HG03520 (cell line): ENCODE measurements at regions not wholly inside any gene's neighbourhood (a gene's known extent, or its start where the extent isn't known, plus 50 kb on each side); places are given as distances from the start of the nearest gene placed in this dataset.

Experiments used
- ATAC-seq: cut with Tn5 transposase; IDR thresholded peaks from one replicate; pipeline ENCODE4 v1.9.1; 2021; ENCODE audit warnings: mild to moderate bottlenecking, moderate library complexity; ENCODE audit not compliant: unreplicated experiment

DNA sequence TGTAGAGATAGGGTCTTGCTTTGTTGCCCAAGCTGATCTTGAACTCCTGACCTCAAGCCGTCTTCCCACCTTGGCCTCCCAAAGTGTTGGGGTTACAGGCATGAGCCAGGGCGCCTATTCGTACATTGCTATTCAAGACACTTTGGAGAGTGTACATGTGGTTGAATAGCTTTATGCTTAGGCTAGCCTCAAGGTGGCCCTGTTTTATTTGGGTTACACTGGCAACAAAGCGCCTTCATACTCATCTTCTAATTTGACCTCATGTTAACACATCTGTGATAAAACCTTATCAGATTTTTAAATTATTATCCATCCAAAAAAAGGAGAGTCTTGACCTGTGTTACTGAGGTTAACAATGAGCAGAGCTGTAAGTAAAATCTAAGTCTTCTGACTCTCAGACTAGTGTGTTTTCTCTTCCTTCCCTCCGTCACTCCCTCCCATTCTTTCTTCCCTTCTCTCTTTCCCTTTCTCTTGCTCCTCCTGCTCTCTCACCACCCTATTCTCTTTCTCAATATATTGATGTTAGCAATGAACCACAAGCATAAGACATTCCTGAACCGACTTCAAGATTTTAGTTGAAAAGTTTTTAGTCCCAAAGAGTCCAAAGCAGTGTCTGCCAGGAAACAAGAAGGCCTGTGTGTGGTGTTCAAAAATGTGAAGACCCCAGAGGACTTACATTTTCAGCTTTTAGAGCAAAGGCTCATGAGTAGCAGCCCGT is 603.7 kb upstream of the CFAP20DC start:
- no peak for ATAC-seq

DNA sequence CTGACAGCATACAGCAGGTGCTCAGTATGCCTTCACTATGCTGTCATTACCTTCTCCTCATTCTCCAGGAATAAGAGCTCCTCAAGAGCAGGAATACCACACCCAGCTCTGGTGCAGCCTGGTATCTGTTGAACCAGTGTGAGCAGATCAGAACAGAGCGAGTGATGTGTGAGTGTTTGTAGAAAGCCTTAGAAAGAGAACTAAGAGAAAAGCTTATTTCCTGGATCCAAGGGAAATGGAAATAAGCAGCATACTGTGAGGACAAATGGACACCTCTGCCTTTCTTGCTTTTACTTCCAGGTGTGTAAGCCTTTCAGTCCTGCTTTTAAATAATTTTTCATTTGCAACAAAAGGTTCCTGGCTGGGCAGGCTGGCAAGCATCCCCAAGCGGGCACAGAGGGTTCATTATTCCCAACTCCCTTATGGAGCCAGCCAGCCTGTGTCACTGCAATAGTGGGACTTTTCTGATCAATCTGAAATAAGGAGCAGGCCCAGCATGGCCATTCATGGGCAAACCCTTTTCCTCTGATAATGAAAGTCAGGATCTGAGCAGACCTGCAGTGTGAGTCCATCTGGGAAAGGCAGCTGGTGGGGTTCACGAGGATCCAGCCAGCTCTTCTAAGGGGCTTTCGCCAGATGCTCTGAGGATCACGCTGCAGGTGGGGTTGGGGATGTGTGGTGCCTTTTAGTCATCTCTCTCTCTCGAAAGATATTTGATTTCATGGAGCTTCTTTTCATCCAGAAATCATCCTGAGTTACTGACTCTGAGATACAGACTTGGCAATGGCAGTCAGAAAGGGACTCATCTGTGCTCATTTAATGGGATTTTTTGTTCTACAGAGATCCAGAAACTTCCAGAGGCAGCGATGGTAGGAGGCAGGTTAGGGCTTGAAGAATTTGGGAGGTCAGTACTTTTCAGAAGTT is 594.9 kb upstream of the CFAP20DC start:
- no peak for ATAC-seq

DNA sequence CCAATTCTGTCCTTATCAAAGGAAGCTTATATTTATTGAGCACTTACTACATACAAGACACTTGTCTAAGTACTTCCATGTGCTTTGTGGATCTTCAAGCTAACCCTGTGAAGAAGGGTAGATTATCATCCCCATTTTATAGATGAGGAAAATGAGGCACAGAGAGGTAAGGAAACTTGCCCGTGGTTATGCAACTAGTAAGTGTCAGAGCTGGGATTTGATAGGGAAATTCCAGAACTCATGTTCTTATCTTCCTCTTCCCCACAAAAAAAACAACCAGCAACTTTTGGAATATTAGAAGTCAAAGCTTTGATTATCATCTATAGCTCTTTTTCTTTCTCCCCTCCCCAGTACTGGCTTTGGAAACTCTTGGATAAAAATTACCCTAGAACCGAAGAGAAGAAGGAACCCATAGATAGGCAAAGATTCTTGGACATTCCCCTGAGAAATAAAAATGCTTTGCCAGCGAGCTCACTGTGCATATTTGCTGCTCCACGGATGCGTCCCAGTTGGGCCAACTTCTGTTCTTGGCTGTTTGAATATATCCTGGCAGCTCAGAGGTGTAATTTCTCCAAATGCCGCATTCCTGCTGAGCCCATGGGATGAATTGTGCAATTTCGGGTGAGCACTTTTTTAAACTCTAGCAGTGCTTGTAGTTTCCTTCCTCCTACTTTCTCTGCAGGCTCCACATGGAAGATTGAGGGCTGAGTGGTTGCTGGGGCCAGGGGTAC is 591.5 kb upstream of the CFAP20DC start:
- no peak for ATAC-seq

DNA sequence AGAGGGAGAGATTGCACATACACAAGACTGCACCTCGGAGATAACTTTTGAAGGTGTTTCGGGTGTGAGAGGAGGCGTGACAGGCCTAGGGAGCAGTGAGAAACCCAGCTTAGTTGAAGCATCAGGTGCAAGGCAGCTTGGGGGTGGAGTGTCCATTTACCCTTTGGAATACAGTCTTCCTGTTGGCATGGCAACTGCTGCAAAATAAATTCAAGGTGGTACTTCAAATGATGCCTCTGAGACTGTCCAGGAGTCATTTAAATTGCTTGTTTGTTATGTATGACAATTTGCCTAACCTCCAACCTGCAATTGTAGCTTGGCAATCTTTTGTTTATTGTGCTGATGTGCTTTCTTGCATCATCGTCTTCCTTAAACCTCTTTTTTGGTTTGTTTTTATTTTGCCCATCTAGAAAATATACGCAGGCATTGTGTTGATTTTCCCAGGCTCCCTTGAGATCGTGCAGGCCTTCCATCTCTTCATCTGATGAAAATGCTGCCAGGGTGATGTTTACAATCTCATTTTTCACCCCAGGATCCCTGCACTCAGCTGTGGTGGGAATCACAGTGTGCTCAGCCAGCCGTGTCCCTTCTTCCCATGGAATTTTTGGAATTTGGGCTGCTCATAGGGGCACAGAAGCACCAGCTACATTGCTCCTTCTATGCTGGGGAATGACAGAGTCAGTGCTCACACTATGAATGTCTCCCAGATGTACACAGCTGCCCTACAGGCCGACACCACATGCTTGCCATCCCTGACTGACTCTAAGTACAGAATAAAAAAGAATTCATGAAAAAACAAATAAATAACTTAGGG is 583.1 kb upstream of the CFAP20DC start:
- no peak for ATAC-seq

DNA sequence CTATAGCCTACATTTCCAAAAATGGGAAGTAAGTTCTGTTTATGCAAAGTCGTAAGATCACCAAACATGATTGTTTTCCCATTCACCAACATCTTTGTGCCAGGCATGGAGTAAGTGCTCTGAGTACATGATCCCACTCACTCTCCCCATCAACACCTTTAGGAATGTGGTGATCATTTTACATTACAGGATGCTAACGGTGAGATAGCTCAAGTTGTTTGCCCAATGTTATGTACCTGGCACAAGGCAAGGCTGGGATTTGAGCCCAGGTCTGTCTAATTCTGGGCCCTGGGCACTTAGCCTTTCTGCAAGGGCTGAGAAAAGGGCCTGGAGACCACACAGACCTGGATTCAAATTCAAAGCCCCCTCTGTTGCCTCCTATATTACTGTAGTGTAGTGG is 581.7 kb upstream of the CFAP20DC start:
- no peak for ATAC-seq

DNA sequence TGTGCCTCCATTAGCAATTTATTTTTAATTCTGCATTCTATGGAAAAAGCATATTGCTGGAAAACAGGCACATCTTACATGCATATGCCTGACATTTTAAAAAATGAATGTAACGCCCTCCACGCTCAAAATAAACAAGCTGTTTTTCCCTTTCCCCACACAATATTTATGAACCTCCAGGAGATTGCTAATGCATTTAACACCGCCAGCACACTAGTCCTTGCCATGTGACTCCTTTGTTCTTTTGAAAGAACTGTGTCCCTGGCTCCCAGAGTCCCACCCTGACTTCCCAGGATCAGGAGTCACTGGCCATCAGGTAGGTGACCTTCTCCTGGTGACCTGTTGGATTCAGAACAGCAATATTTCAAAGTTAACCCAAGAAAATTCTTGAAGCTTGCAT is 571.2 kb upstream of the CFAP20DC start:
- no peak for ATAC-seq

DNA sequence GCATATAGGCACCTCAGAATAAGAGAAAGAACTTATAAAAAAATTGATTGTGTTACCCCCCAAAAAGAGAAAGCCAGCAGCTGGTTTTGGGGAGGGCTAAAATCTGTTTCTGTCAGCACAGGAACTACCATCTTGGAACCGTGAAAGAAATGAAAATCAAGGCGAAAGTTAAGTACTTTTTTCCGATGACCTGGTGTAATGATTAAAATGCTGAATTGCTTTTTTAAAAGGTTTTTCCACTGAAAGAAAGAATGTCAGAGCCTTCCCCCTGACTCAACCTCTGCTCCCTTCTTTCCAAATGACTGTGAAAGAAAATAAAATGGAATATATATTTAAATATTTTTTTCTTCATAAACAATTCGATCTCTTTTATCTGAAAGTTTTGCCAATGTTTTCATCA is 570.5 kb upstream of the CFAP20DC start:
- no peak for ATAC-seq

DNA sequence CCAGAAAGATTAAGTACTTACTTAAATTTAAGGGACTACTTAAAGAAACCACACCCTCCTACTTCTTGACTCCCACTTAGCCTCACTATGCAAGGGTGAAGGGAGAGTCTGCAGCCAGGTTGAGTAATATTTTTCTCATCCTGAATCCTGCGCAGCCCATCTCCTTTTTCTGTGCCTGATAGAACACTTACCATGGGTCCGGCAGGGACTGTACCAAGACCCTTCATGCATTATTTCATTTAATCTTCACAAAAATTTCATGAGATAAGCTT is 562.6 kb upstream of the CFAP20DC start:
- no peak for ATAC-seq

DNA sequence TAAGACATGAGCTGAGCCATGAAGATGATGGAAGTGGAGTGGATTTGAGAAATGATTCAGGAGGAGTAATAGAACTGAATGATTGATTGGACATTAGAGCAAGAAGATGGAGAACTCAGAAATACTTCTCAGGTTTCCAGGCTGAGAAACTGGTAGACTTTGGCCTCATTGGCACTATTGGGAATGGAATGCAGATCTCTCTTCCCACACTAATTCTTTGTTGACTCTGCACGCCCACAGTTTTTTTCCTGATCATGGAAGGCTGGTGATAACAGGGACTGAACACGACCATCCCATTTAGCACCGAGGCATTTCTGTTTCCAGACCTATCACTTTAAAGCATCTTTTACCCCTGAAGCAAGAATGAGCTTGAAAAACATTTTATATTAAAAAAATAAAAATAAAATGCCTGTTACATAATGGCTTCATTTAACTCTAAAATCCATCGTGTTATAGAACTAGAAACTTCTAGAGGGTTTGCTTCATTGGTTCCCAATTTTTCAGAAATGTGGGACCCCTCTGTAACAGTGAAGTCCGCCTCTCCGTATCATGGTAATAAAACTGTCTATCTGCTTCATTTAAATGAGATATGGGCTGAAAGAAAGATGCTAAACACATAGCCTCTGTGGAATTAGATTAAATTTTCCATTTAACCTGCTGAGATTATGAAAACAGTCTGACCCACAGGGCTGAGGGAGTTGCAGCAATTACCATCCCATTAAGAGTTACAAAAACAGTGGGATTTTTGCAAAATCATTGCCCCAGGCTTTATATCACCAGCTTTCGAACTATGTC is 562.0 kb upstream of the CFAP20DC start:
- no peak for ATAC-seq

DNA sequence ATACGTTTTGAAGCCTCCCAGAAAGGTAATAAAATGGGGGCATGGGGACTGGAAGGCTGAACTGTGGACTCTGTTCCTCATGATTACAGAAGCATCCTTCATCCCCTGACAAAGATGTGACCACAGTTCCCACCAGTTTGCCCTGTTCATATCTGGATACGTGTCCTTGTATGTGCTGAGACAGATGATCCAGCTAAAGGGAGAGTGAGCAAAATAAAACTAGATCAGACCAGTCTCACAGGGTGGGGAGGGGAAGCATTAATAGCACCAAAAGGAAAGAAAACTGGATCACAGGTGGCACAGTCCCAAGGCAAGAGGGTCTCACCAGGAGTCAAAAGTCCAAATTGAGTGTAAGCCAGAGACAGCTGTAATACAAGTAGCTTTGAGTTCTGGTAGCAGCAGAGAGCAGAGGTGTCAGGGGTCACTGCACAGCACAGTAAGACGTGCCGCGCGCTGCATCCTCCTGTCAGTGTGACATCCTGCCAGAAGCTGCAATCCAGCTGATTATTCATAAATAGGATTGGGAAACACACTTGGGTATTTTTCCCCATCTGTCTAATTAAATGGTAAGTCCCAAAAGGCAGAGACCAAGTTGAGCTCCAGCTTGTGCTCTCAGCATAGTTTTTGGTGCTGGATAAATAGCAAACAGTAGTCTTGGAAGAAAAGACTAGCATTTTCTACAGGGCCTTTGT is 560.0 kb upstream of the CFAP20DC start:
- no peak for ATAC-seq

DNA sequence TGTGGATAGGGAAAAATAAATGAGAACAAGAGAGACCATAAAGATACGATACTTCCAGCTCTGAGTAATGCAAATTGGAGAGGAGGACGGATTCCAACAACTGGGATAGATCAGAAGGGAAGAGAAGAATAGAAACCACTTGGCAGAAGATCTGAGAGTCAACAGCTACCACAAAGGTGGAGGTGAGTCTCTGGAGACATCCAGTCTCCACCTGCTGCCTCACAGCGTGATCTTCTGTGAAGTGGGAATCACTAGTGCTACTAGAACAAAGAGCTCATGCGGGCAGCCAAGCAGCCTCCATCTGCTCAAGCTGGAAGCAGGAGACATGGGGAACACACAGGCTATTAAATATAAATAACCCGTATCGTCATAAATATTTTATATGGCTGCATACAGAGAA is 558.5 kb upstream of the CFAP20DC start:
- ATAC-seq = no peak

DNA sequence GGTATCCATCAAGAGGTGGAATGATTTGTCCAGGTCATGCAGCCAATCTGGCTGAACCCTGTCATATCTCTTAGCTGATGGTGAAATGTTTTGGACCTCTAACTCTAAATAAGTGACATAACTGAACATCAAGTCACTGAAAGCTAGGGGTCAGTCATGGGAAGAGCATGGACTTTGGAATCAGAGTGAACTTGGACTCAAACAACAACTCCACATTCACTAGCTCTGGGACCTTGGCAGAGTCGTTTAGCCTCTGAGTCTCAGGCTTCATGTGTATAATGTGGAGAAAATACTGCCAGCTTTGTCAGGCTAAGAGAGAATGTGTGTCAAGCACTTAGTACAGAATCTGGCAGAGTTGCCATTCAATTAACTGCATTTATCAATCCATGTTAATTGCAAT is 557.8 kb upstream of the CFAP20DC start:
- no peak for ATAC-seq

DNA sequence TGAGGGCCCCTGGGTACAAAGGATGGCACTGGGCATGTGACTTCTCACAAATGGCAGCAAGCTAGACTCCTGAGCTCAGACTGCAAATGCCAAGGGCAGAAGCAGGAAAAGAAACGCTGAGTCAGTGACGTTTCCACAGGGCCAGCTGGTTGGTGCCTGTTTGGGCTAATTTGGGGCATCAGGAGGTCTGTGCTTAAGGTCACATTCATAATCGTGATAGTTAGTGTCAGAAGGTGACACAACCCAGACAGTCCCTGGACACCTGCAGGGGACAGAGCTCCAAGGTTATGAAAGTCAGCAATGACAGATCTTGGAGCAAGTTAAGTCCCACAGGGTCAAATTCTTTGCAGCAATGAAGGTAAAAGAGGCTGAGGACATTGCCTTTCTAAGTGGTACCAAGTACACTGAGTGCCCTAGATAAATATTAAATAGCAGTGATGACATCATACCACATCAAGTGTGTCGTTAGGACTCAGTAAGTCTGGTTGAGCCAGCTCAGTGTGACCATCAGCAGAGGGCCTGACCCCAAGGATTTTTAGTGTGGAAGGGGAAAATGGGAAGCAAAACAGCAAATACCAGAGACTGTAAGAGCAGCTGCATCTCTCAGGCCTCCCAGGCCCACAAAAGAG is 556.9 kb upstream of the CFAP20DC start:
- ATAC-seq = no peak

DNA sequence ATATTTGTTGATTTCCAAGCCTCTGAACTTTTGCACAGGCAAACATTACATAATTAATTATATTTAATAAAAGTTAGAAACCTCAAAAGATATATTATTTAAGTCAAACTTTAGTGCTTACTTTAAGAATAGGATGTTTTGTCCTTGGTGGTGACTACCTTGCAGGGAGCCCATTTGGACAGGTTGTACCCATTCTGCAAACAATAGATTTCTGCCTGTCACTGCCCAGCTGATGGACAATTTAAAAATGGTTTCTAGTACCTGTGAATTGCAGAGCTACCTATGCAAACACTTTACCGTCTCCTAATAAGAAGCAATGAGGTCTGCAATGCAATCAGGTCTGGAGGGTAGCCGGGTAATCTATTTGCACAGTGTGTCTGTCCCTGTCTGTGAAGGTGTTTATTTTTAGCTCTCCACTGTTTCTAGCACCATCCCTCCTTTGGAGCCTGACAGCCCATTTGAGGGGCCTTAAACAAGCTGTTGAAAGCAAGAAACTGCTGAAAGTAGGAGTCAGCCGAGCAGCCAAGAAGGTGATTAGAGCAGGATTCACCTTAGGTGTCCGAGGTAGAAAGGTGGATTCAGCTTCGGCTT is 556.2 kb upstream of the CFAP20DC start:
- no peak for ATAC-seq

DNA sequence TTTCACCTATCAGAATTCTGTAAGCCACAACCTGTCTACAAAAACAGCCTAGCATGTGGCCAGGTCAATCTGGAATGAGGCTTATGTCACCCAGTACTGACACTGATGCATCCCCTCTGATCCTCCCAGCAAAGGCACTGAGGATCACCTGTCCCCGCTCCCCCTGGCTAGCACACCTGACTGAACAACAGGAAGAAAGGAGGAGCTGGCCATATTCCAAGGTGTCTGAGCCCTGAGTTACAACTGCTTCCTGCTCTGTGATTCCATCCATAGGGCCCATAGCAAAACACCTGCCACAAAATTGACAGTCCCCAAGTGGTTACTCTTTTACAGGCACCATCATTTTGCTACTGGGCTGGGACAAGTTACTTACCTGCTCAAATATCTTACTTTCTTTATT is 555.5 kb upstream of the CFAP20DC start:
- ATAC-seq = no peak

DNA sequence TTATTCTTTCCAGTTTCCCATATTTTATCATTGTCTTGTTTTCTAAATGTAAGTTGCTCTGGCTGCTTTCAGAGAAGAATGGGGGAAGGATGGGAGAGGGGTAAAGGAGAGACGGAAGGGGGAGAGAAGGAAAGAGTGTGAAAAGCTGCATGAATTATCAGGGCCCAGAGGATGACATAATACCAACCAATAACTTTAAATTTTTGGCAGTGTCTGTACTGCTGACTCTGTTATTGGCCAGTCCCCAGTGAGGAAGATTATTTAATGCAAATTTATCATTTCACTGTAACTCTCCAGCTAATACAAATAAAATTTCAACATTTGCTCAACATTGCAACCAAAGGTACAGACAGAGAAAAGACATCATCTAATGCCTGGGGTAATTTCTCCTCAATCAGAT is 551.7 kb upstream of the CFAP20DC start:
- ATAC-seq = no peak

DNA sequence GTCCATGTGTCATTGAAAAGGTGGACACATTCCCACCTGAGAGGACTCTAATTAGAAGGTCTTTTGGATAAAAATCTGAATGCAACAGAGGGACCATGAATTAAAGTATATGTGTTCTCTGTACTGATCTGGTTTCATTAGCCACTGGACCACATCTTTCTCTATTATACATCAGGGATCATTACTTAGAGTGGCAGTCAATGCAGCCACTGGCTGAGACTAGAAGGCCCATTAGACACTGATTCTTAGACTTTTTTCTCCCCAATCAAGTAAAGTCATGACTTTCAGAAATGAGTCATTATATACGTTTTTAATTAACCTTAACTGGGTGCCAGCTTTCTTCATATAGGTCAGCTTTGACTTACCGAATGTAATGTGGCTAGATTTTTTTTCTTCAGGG is 550.8 kb upstream of the CFAP20DC start:
- ATAC-seq = no peak

DNA sequence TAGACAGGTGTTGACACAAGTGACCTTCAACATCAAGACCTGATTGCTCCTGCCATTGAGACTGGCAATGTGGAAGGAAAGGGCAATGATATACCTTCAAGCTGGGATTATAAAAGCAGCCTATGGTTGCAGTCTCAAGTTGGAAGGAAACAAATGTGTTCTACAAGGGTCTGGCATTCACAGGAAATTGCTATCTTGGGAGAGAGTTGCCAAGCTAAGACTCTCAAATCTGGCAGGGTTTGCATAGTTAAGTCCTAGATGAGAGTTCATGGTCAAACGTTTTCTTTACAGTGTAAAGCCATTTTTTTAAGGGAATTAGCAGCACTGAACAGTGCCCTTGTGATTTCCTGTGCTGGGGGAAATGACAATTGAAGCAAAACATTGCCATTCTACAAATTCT is 546.9 kb upstream of the CFAP20DC start:
- ATAC-seq = no peak

DNA sequence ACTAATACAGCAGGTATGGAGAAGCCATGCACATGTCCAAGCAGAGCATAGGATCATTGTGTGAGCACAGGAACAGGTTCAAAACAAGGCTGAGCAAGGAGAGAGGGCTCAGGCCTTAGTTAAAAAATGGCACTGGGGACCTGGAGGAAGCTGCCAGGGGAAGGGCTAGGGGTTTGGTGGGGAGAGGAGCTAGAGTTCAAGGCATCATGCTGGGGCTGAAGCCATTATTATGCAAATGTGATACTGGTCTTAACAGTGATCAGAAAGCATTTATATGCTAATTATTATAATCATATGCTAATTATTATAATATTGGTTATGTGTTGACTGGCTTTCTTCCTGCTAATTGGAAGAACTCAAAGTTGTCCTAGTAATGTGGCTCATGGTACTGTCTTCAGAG is 546.0 kb upstream of the CFAP20DC start:
- no peak for ATAC-seq
